ENCODE measurements at regions not wholly inside any gene's neighbourhood (a gene's known extent, or its start where the extent isn't known, plus 50 kb on each side); places are given as distances from the start of the nearest gene placed in this dataset.

DNA sequence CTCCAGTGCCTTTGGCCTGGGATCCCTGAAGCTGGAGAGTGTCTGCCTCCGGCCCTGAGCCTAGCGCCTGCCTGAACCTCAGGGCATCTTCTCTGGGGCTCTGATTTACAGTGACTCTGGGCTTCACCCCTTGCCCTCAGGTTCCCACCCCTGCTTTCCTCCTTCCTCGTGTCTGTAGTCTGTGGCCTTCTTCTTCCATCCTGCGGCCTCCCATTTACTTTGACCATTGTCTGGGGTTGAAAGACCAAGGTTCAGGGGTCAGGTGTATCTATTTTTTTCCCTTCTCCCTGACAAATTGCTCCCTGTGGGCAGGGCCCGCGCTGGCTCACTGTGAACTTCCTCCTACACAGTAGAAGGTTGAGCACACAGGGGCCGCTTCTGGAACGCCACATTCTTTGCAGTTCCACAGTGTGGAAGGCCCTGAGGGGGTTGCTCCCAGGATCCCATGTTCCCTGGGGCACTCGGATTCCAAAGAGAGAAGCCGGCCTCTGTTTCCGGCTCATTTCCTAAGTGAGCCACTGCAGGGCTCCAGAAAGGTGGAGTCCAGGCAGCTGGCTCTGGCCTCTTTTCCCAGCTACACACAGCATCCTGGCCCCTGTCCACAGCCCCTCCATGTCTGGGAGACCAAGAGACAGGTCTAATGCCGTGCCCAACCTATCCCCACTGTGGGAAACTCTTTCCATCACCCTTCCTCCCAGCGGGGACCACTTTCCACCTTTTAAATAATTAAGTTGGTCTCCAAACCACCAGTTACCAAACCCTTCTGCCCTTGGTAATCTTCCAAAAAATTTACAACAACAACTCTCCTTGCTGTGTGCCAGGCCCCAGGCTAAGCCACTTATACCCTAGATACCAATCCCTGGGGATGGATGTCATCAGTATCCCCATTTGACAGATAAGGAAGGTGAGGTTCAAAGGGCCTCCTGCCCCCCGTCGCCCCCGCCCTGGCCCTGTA is 140.3 kb upstream of the IER5L start:
- TF ChIP-seq, protein P1, sequence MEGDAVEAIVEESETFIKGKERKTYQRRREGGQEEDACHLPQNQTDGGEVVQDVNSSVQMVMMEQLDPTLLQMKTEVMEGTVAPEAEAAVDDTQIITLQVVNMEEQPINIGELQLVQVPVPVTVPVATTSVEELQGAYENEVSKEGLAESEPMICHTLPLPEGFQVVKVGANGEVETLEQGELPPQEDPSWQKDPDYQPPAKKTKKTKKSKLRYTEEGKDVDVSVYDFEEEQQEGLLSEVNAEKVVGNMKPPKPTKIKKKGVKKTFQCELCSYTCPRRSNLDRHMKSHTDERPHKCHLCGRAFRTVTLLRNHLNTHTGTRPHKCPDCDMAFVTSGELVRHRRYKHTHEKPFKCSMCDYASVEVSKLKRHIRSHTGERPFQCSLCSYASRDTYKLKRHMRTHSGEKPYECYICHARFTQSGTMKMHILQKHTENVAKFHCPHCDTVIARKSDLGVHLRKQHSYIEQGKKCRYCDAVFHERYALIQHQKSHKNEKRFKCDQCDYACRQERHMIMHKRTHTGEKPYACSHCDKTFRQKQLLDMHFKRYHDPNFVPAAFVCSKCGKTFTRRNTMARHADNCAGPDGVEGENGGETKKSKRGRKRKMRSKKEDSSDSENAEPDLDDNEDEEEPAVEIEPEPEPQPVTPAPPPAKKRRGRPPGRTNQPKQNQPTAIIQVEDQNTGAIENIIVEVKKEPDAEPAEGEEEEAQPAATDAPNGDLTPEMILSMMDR (IDR thresholded peaks at IDR 0.05; ENCODE audit: low read depth, low read length), result no peak
- no peak for TF ChIP-seq EZH2phosphoT487 (IDR thresholded peaks at IDR 0.05; ENCODE audit: low read depth)
- H3K36me3 ChIP-seq (replicated peaks; ENCODE audit: low read depth, low read length), result no peaks in the 10 kb centered on the region
- H4K20me1 ChIP-seq (ENCODE audit: insufficient read depth, low read length), result no peaks in the 10 kb centered on the region
- no peak overlapping the region for H2AFZ ChIP-seq (ENCODE audit: low read depth, low read length)
- no peak overlapping the region for H3K4me2 ChIP-seq (ENCODE audit: low read length)
- H3K9ac ChIP-seq (ENCODE audit: low read length), result no peak overlapping the region
- H3K4me1 ChIP-seq (ENCODE audit: low read length), result peaks cover 28% of the 10 kb centered on the region
- H3K27me3 ChIP-seq (ENCODE audit: low read depth, low read length), result no peaks in the 10 kb centered on the region
- H3K27ac ChIP-seq (ENCODE audit: low read length), result no peak overlapping the region
- no peaks in the 10 kb centered on the region for H3K79me2 ChIP-seq (ENCODE audit: low read length)
- H3K9me3 ChIP-seq (ENCODE audit: insufficient read depth, low read length), result no peaks in the 10 kb centered on the region
- H3K4me3 ChIP-seq (ENCODE audit: low read length), result no peak overlapping the region

- no peak for TF ChIP-seq EZH2phosphoT487 (IDR thresholded peaks at IDR 0.05; ENCODE audit: low read depth)
- TF ChIP-seq, protein P1 (IDR thresholded peaks at IDR 0.05; ENCODE audit: low read depth, low read length), result no peak
- Histone ChIP-seq H3K9ac (ENCODE audit: low read length) (no peak overlapping the region), H3K79me2 (ENCODE audit: low read length) (no peaks in the 10 kb centered on the region), H3K4me2 (ENCODE audit: low read length) (no peak overlapping the region), H4K20me1 (ENCODE audit: insufficient read depth, low read length) (no peaks in the 10 kb centered on the region), H3K9me3 (ENCODE audit: insufficient read depth, low read length) (no peaks in the 10 kb centered on the region), H3K4me3 (ENCODE audit: low read length) (no peak overlapping the region), H3K27me3 (ENCODE audit: low read depth, low read length) (peaks cover 3% of the 10 kb centered on the region; the same call in 1 of the 2 replicates), H3K27ac (ENCODE audit: low read length) (no peak overlapping the region), H3K4me1 (ENCODE audit: low read length) (peaks cover 28% of the 10 kb centered on the region), H3K36me3 (replicated peaks; ENCODE audit: low read depth, low read length) (no peaks in the 10 kb centered on the region), H2AFZ (ENCODE audit: low read depth, low read length) (no peak overlapping the region)
Observed at GRCh38 chr9:129317179-129318011, 139.3 kb upstream of the IER5L start.

DNA sequence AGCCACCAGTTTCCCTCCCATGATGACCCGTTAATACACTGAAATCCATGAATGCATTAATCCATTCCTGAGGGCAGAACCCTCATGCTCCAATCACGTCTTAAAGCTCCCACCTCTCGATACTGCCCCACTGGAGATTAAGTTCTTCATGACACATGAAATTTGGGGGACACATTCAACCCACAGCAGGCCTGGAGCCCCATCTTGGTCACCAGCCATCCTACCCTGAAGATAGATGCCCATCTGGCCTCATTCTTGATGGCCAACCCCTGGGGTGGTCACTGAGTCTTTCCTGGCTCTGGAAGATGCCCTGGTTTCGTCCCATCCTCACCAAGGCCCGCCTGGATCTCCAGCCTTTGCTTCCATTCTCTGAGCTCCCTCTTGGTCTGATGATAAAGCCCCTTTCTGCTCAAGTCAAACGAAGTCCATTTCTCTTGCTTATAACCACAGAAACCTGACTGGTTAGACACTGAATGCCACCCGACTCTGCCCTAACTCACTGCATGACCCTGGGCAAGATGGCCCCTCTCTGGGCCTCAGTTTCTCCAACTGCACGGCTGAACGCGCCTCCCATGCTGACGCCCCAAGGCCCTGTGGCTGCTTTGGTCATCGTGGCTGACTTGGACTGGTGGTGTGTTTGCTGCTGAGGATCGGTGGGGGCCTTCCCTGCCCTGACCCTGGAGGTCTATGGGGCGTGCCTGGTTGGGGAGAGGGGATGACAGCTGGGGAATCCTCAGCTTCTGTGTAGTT is 138.4 kb upstream of the IER5L start:
- H3K4me1 ChIP-seq (ENCODE audit: low read length), result peaks cover 22% of the 10 kb centered on the region
- no peak overlapping the region for H3K9ac ChIP-seq (ENCODE audit: low read length)
- peaks cover 8% of the 10 kb centered on the region; the same call in 1 of the 2 replicates for H3K27me3 ChIP-seq (ENCODE audit: low read depth, low read length)
- no peaks in the 10 kb centered on the region for H3K36me3 ChIP-seq (replicated peaks; ENCODE audit: low read depth, low read length)
- no peak overlapping the region for H3K27ac ChIP-seq (ENCODE audit: low read length)
- no peak overlapping the region for H2AFZ ChIP-seq (ENCODE audit: low read depth, low read length)
- no peaks in the 10 kb centered on the region for H3K9me3 ChIP-seq (ENCODE audit: insufficient read depth, low read length)
- no peaks in the 10 kb centered on the region for H3K79me2 ChIP-seq (ENCODE audit: low read length)
- no peaks in the 10 kb centered on the region for H4K20me1 ChIP-seq (ENCODE audit: insufficient read depth, low read length)
- H3K4me3 ChIP-seq (ENCODE audit: low read length), result no peak overlapping the region
- no peak for TF ChIP-seq EZH2phosphoT487 (IDR thresholded peaks at IDR 0.05; ENCODE audit: low read depth)
- TF ChIP-seq, protein P1 (IDR thresholded peaks at IDR 0.05; ENCODE audit: low read depth, low read length), result no peak
- no peak overlapping the region for H3K4me2 ChIP-seq (ENCODE audit: low read length)
